Gastroesophageal sphincter (tissue), 4 donors: ENCODE measurements at regions not wholly inside any gene's neighbourhood (a gene's known extent, or its start where the extent isn't known, plus 50 kb on each side); places are given as distances from the start of the nearest gene placed in this dataset.

Experiments used
- ATAC-seq: fragments of 150-250 bp; one replicate; pipeline ENCODE4 v1.9.1; 2016; ENCODE audit warnings: mild to moderate bottlenecking, moderate library complexity
- H3K27ac ChIP-seq, 4 donors: fragments of 200-600 bp; sonication (generic) in 3 of 4; 1 replicate in 3 of 4; 2 replicates in 1 of 4; pipeline ENCODE4 v1.5.1; 2016 to 2019
- H3K27me3 ChIP-seq: fragments of 200-600 bp; sonication (generic); one replicate; pipeline ENCODE4 v1.5.1; 2019
- H3K36me3 ChIP-seq, 2 donors: fragments of 200-600 bp; sonication (generic); one replicate each; pipeline ENCODE4 v1.5.1; 2019; ENCODE audit warnings: control low read depth in 1 of 2
- H3K4me1 ChIP-seq, 3 donors: fragments of 200-600 bp; sonication (generic); 1 replicate in 2 of 3; 2 replicates in 1 of 3; pipeline ENCODE4 v1.5.1; 2016 to 2019; ENCODE audit warnings: control low read depth in 2 of 3
- H3K4me3 ChIP-seq, 2 donors: fragments of 200-600 bp; sonication (generic); one replicate each; pipeline ENCODE4 v1.5.1; 2019; ENCODE audit warnings: mild to moderate bottlenecking in 1 of 2, moderate library complexity in 1 of 2
- H3K9me3 ChIP-seq, 3 donors: fragments of 200-600 bp; sonication (generic); one replicate each; pipeline ENCODE4 v1.5.1; 2017 to 2019; ENCODE audit warnings: control low read depth in 2 of 3
- CTCF ChIP-seq, 4 experiments: fragments of 200-600 bp in 2 of 4; fragments of 450-650 bp in 2 of 4; sonication (generic) in 1 of 4; IDR thresholded peaks; one replicate each; pipeline ENCODE4 v1.5.1; 2017 to 2019; ENCODE audit warnings: antibody characterized with exemption in 4 of 4, mild to moderate bottlenecking in 2 of 4, moderate library complexity in 2 of 4
- EP300 ChIP-seq: sonication (generic); formaldehyde crosslinking; IDR thresholded peaks from one replicate; pipeline ENCODE4 v1.6.1; 2017; ENCODE audit warnings: antibody characterized with exemption, mild to moderate bottlenecking
- POLR2A ChIP-seq, 2 donors: fragments of 450-650 bp; IDR thresholded peaks; one replicate each; pipeline ENCODE4 v1.6.1; 2017; ENCODE audit warnings: antibody characterized with exemption in 2 of 2, mild to moderate bottlenecking in 2 of 2, moderate library complexity in 1 of 2
- POLR2AphosphoS5 ChIP-seq: sonication (generic); formaldehyde crosslinking; IDR thresholded peaks from one replicate; pipeline ENCODE4 v1.6.1; 2017; ENCODE audit warnings: antibody characterized with exemption
- WGBS, 2 donors: methylation state at CpG; one replicate each; pipeline ENCODE4 v1.1.5; 2018; ENCODE audit warnings: low coverage in 1 of 2; 5-methylcytosine and 5-hydroxymethylcytosine counted together

GRCh38 chr12:25014961-25015360 lies 66.1 kb upstream of the BCAT1 start:
- Histone ChIP-seq H3K36me3 (no peaks in the 10 kb centered on the region), H3K27ac (no peak overlapping the region), H3K9me3 (peaks cover 0 to 12% (median 0%) of the 10 kb centered on the region in 3 donors), H3K4me3 (no peak overlapping the region), H3K4me1 (no peaks in the 10 kb centered on the region), H3K27me3 (no peaks in the 10 kb centered on the region)
- no peak for ATAC-seq
- TF ChIP-seq EP300 = no peak
- TF ChIP-seq POLR2A (IDR thresholded peaks at IDR 0.05) = no peak
- no peak for TF ChIP-seq CTCF (IDR thresholded peaks at IDR 0.05)
- TF ChIP-seq POLR2AphosphoS5 = no peak
- 75 to 92% methylated on average over 2 of the region's 2 CpGs for WGBS, 2 donors

GRCh38 chr12:25013061-25013460 lies 64.2 kb upstream of the BCAT1 start:
- Histone ChIP-seq H3K9me3 (no peaks in the 10 kb centered on the region), H3K4me3 (no peak overlapping the region), H3K27me3 (no peaks in the 10 kb centered on the region), H3K4me1 (no peaks in the 10 kb centered on the region), H3K27ac (no peak overlapping the region), H3K36me3 (no peaks in the 10 kb centered on the region)
- no peak for ATAC-seq
- no peak for TF ChIP-seq CTCF (IDR thresholded peaks at IDR 0.05)
- no peak for TF ChIP-seq EP300
- TF ChIP-seq POLR2A (IDR thresholded peaks at IDR 0.05) = no peak
- TF ChIP-seq POLR2AphosphoS5 = no peak
- 50 to 93% methylated on average over 1 to 3 of the region's 4 CpGs for WGBS, 2 donors

- no peak overlapping the region for H3K4me3 ChIP-seq
- 50% methylated on average over 1 of the region's 2 CpGs; no CpG with 5 or more reads in 1 of the 2 donors for WGBS, 2 donors
- H3K36me3 ChIP-seq = no peaks in the 10 kb centered on the region
- H3K27ac ChIP-seq = no peak overlapping the region
- no peaks in the 10 kb centered on the region for H3K27me3 ChIP-seq
- no peaks in the 10 kb centered on the region for H3K4me1 ChIP-seq
- ATAC-seq = no peak
- H3K9me3 ChIP-seq = no peaks in the 10 kb centered on the region
- no peak for TF ChIP-seq EP300
- TF ChIP-seq CTCF (IDR thresholded peaks at IDR 0.05) = no peak
- TF ChIP-seq POLR2AphosphoS5 = no peak
- TF ChIP-seq POLR2A (IDR thresholded peaks at IDR 0.05) = no peak
Observed at GRCh38 chr12:25009496-25010092, 60.7 kb upstream of the BCAT1 start.

GRCh38 chr12:25005376-25005775 lies 56.5 kb upstream of the BCAT1 start:
- no peak for TF ChIP-seq POLR2AphosphoS5
- no peak for TF ChIP-seq CTCF (IDR thresholded peaks at IDR 0.05)
- TF ChIP-seq EP300 = no peak
- TF ChIP-seq POLR2A (IDR thresholded peaks at IDR 0.05) = no peak
- no peak for ATAC-seq
- no peak overlapping the region for H3K27ac ChIP-seq
- H3K4me3 ChIP-seq = no peak overlapping the region
- no peaks in the 10 kb centered on the region for H3K36me3 ChIP-seq
- WGBS, 2 donors = 86 to 99% methylated on average over 4 of the region's 4 CpGs
- H3K27me3 ChIP-seq = no peaks in the 10 kb centered on the region
- no peaks in the 10 kb centered on the region for H3K9me3 ChIP-seq
- H3K4me1 ChIP-seq = no peaks in the 10 kb centered on the region

GRCh38 chr12:25004447-25004846 lies 55.5 kb upstream of the BCAT1 start:
- no peak for TF ChIP-seq CTCF (IDR thresholded peaks at IDR 0.05)
- no peak for TF ChIP-seq POLR2A (IDR thresholded peaks at IDR 0.05)
- no peak for TF ChIP-seq EP300
- no peak for TF ChIP-seq POLR2AphosphoS5
- Histone ChIP-seq H3K4me3 (no peak overlapping the region), H3K27ac (no peak overlapping the region), H3K36me3 (no peaks in the 10 kb centered on the region), H3K9me3 (no peaks in the 10 kb centered on the region), H3K27me3 (no peaks in the 10 kb centered on the region), H3K4me1 (no peaks in the 10 kb centered on the region)
- WGBS, 2 donors = 83 to 89% methylated on average over 7 of the region's 7 CpGs
- ATAC-seq = no peak
